H9 (cell line): ENCODE measurements at regions not wholly inside any gene's neighbourhood (a gene's known extent, or its start where the extent isn't known, plus 50 kb on each side); places are given as distances from the start of the nearest gene placed in this dataset.

Experiments
- DNase-seq: peaks from one replicate; pipeline ENCODE4 v3.0.0-alpha.2; 2017
- H2AFZ ChIP-seq: one replicate; pipeline ENCODE4 v1.6.1; 2013; ENCODE audit warnings: mild to moderate bottlenecking, low read length, control low read depth, moderate library complexity
- H2AK5ac ChIP-seq: 2 replicates; pipeline ENCODE4 v1.6.1; 2013; ENCODE audit warnings: low read length, control low read depth, mixed read lengths; ENCODE audit not compliant: insufficient read length
- H2BK120ac ChIP-seq: one replicate; pipeline ENCODE4 v1.6.1; 2013; ENCODE audit warnings: low read depth, mild to moderate bottlenecking, low read length, control low read depth, inconsistent platforms; ENCODE audit not compliant: poor library complexity, severe bottlenecking
- H2BK12ac ChIP-seq: 2 replicates; pipeline ENCODE4 v1.6.1; 2013; ENCODE audit warnings: low read length, control low read depth, mixed read lengths, low read depth; ENCODE audit not compliant: insufficient read length
- H2BK15ac ChIP-seq: 2 replicates; pipeline ENCODE4 v1.6.1; 2013; ENCODE audit warnings: low read depth, low read length, control low read depth
- H2BK20ac ChIP-seq: one replicate; pipeline ENCODE4 v1.6.1; 2013; ENCODE audit warnings: low read depth, mild to moderate bottlenecking, low read length, control low read depth, inconsistent platforms; ENCODE audit not compliant: poor library complexity, severe bottlenecking
- H2BK5ac ChIP-seq: 2 replicates; pipeline ENCODE4 v1.6.1; 2013; ENCODE audit warnings: low read length, control low read depth, mixed read lengths; ENCODE audit not compliant: insufficient read length
- H3K14ac ChIP-seq: 2 replicates; pipeline ENCODE4 v1.6.1; 2013; ENCODE audit warnings: low read length, control low read depth; ENCODE audit not compliant: insufficient read depth
- H3K18ac ChIP-seq: 2 replicates; pipeline ENCODE4 v1.6.1; 2013; ENCODE audit warnings: low read depth, mild to moderate bottlenecking, mixed read lengths, low read length, control low read depth; ENCODE audit not compliant: insufficient read length
- H3K23ac ChIP-seq: 2 replicates; pipeline ENCODE4 v1.6.1; 2013; ENCODE audit warnings: low read length, control low read depth, mixed read lengths, low read depth; ENCODE audit not compliant: insufficient read length
- H3K23me2 ChIP-seq: 2 replicates; pipeline ENCODE4 v1.6.1; 2013; ENCODE audit warnings: low read depth, mild to moderate bottlenecking, mixed read lengths, low read length, control low read depth; ENCODE audit not compliant: insufficient read length, poor library complexity, severe bottlenecking
- H3K27ac ChIP-seq: 2 replicates; pipeline ENCODE4 v1.5.1; 2013; ENCODE audit warnings: low read length, control low read depth, mixed read lengths, low read depth; ENCODE audit not compliant: insufficient read length
- H3K27me3 ChIP-seq: 2 replicates; pipeline ENCODE4 v1.6.1; 2013; ENCODE audit warnings: low read length, control low read depth, inconsistent platforms; ENCODE audit not compliant: insufficient read depth
- H3K4ac ChIP-seq: 2 replicates; pipeline ENCODE4 v1.6.1; 2013; ENCODE audit warnings: low read depth, mild to moderate bottlenecking, control low read depth, inconsistent platforms, low read length, moderate library complexity
- H3K4me1 ChIP-seq: 2 replicates; pipeline ENCODE4 v1.6.1; 2013; ENCODE audit warnings: low read length, control low read depth, inconsistent platforms; ENCODE audit not compliant: insufficient read depth
- H3K4me2 ChIP-seq: 2 replicates; pipeline ENCODE4 v1.6.1; 2013; ENCODE audit warnings: low read length, control low read depth, mixed read lengths; ENCODE audit not compliant: insufficient read length, insufficient read depth
- H3K56ac ChIP-seq: 2 replicates; pipeline ENCODE4 v1.6.1; 2013; ENCODE audit warnings: low read depth, mild to moderate bottlenecking, mixed read lengths, low read length, control low read depth; ENCODE audit not compliant: insufficient read length
- H3K79me1 ChIP-seq: 2 replicates; pipeline ENCODE4 v1.6.1; 2013; ENCODE audit warnings: low read depth, mild to moderate bottlenecking, moderate library complexity, low read length, control low read depth, inconsistent platforms; ENCODE audit not compliant: insufficient read depth, poor library complexity, severe bottlenecking
- H3K79me2 ChIP-seq: 2 replicates; pipeline ENCODE4 v1.6.1; 2013; ENCODE audit warnings: low read length, control low read depth, inconsistent platforms; ENCODE audit not compliant: insufficient read depth
- H3K9ac ChIP-seq: 2 replicates; pipeline ENCODE4 v1.6.1; 2013; ENCODE audit warnings: low read length, control low read depth, mixed read lengths; ENCODE audit not compliant: insufficient read length; ENCODE audit errors: extremely low read depth
- H3K9me3 ChIP-seq: one replicate; pipeline ENCODE4 v1.6.1; 2013; ENCODE audit warnings: low read depth, low read length, inconsistent platforms; ENCODE audit not compliant: control insufficient read depth
- H3T11ph ChIP-seq: one replicate; pipeline ENCODE4 v1.6.1; 2013; ENCODE audit warnings: mild to moderate bottlenecking, low read length, control low read depth, inconsistent platforms
- H4K20me1 ChIP-seq: one replicate; pipeline ENCODE4 v1.6.1; 2013; ENCODE audit not compliant: control insufficient read depth, insufficient read length, insufficient read depth
- H4K5ac ChIP-seq: 2 replicates; pipeline ENCODE4 v1.6.1; 2013; ENCODE audit warnings: low read depth, mild to moderate bottlenecking, mixed read lengths, low read length, control low read depth; ENCODE audit not compliant: insufficient read length
- H4K8ac ChIP-seq: replicated peaks from 2 replicates; pipeline ENCODE4 v1.6.1; 2013; ENCODE audit warnings: low read length, control low read depth, mixed read lengths, low read depth; ENCODE audit not compliant: insufficient read length
- H4K91ac ChIP-seq: 2 replicates; pipeline ENCODE4 v1.6.1; 2013; ENCODE audit warnings: low read depth, mild to moderate bottlenecking, moderate library complexity, mixed read lengths, low read length, control low read depth; ENCODE audit not compliant: insufficient read length
- H3K27ac Mint-ChIP-seq, 3 experiments: 2 replicates in 2 of 3; 3 replicates in 1 of 3; pipeline ENCODE4 v1.8.0; 2020 to 2021; ENCODE audit warnings: mixed read lengths in 3 of 3, mild to moderate bottlenecking in 1 of 3, moderate library complexity in 1 of 3
- H3K27me3 Mint-ChIP-seq: 2 replicates; pipeline ENCODE4 v1.8.0; 2021; ENCODE audit warnings: low read depth, mild to moderate bottlenecking, moderate library complexity, mixed read lengths
- H3K36me3 Mint-ChIP-seq, 3 experiments: 2 replicates in 2 of 3; 3 replicates in 1 of 3; pipeline ENCODE4 v1.8.0; 2020 to 2021; ENCODE audit warnings: low read depth in 3 of 3, mixed read lengths in 3 of 3; ENCODE audit not compliant: insufficient read depth in 1 of 3
- H3K4me1 Mint-ChIP-seq, 2 experiments: 2 replicates each; pipeline ENCODE4 v1.8.0; 2020; ENCODE audit warnings: mixed read lengths in 2 of 2
- H3K4me3 Mint-ChIP-seq, 2 experiments: 2 replicates in 1 of 2; 3 replicates in 1 of 2; pipeline ENCODE4 v1.8.0; 2020 to 2021; ENCODE audit warnings: mild to moderate bottlenecking in 2 of 2, mixed read lengths in 2 of 2, moderate library complexity in 1 of 2
- H3K9me3 Mint-ChIP-seq, 2 experiments: 2 replicates in 1 of 2; 3 replicates in 1 of 2; pipeline ENCODE4 v1.8.0; 2020; ENCODE audit warnings: mild to moderate bottlenecking in 2 of 2, mixed read lengths in 2 of 2, moderate library complexity in 1 of 2
- WGBS: extraction: QIAGEN DNeasy Blood & Tissue Kit; methylation state at CpG from one replicate; pipeline ENCODE4 v1.1.7; 2013; ENCODE audit warnings: missing lambda C conversion rate, low lambda C conversion rate, mixed read lengths; ENCODE audit not compliant: insufficient read length; ENCODE audit errors: extremely low coverage; 5-methylcytosine and 5-hydroxymethylcytosine counted together
- TF ChIP-seq, protein P1 (sequence below): fragments of 200-600 bp; sonication (generic); conservative IDR thresholded peaks from 3 replicates; pipeline ENCODE4 v1.8.0; 2021; ENCODE audit warnings: antibody characterized with exemption, mild to moderate bottlenecking

DNA sequence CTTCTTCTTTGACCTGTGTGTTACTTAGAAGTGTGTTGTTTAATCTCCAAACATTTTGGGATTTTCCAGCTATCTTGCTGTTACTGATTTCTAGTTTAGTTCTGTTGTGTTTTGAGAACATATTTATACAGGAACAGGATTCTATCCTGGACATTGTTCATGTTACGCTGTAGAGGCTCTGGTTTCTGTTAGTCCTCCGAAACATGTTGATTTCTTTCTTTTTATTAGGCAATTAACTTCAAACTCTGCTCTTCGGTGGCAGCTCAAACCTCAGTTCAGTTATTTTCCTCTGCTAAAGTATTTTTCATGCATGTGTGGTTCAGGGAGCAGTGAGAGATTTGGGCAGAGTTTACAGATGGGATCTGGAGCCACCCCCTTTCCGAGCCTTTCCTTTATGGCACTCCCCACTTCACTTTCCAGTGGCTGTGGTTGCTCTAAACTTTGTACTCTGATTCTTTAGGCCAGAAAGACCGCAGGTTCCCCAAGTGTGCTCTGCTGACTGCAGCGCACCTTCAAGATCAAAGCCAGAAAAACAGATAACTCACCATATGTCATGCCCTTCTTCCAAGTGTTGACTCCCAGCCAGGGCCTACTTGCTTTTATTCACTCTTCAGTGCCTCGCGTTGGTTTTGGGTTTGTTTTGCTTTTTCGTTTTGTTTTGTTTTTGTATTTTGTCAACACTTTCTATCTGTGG is 77.6 kb upstream of the KSR1 start:
- no peak overlapping the region for H3K14ac ChIP-seq
- H2BK12ac ChIP-seq = no peak overlapping the region
- no peaks in the 10 kb centered on the region for H4K20me1 ChIP-seq
- H3K23ac ChIP-seq = no peak overlapping the region
- H4K91ac ChIP-seq = no peak overlapping the region
- no peak overlapping the region for H2AK5ac ChIP-seq
- TF ChIP-seq, protein P1, sequence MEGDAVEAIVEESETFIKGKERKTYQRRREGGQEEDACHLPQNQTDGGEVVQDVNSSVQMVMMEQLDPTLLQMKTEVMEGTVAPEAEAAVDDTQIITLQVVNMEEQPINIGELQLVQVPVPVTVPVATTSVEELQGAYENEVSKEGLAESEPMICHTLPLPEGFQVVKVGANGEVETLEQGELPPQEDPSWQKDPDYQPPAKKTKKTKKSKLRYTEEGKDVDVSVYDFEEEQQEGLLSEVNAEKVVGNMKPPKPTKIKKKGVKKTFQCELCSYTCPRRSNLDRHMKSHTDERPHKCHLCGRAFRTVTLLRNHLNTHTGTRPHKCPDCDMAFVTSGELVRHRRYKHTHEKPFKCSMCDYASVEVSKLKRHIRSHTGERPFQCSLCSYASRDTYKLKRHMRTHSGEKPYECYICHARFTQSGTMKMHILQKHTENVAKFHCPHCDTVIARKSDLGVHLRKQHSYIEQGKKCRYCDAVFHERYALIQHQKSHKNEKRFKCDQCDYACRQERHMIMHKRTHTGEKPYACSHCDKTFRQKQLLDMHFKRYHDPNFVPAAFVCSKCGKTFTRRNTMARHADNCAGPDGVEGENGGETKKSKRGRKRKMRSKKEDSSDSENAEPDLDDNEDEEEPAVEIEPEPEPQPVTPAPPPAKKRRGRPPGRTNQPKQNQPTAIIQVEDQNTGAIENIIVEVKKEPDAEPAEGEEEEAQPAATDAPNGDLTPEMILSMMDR = no peak
- H3K4me2 ChIP-seq = no peak overlapping the region
- DNase-seq = no peak
- H2BK5ac ChIP-seq = no peak overlapping the region
- Mint-ChIP-seq H3K27me3 (peaks cover 7% of the 10 kb centered on the region), H3K4me1 (peaks cover 5 to 9% of the 10 kb centered on the region in 2 experiments), H3K27ac (no peak overlapping the region), H3K9me3 (peaks cover 21 to 24% of the 10 kb centered on the region in 2 experiments), H3K36me3 (peaks cover under 1 to 8% (median 5%) of the 10 kb centered on the region in 3 experiments; a peak in 6 of 7 replicates), H3K4me3 (no peak overlapping the region)
- no peaks in the 10 kb centered on the region for H3K79me2 ChIP-seq
- no peak overlapping the region for H3K18ac ChIP-seq
- no peaks in the 10 kb centered on the region for H3K9me3 ChIP-seq
- H3K27ac ChIP-seq = no peak overlapping the region
- no peak overlapping the region for H2BK15ac ChIP-seq
- no peak overlapping the region for H4K8ac ChIP-seq
- no peak overlapping the region for H3K4ac ChIP-seq
- no peaks in the 10 kb centered on the region for H3K27me3 ChIP-seq
- no peak overlapping the region for H3K56ac ChIP-seq
- no CpG with 5 or more reads among the region's 9 CpGs for WGBS
- H2AFZ ChIP-seq = no peak overlapping the region
- no peak overlapping the region for H3K9ac ChIP-seq
- H3K23me2 ChIP-seq = no peaks in the 10 kb centered on the region
- H3T11ph ChIP-seq = no peak overlapping the region
- no peaks in the 10 kb centered on the region for H3K4me1 ChIP-seq
- no peak overlapping the region for H2BK120ac ChIP-seq
- H4K5ac ChIP-seq = no peak overlapping the region
- H3K79me1 ChIP-seq = no peaks in the 10 kb centered on the region
- no peak overlapping the region for H2BK20ac ChIP-seq
